CD4-positive, alpha-beta memory T cell (primary cell): ENCODE measurements at regions not wholly inside any gene's neighbourhood (a gene's known extent, or its start where the extent isn't known, plus 50 kb on each side); places are given as distances from the start of the nearest gene placed in this dataset.

Experiments
- CTCF ChIA-PET: fragments of 350-600 bp; sonication (Branson Sonifier 250); formaldehyde crosslinking; loops from one replicate; lab custom pipeline; 2021; ENCODE audit warnings: inconsistent platforms; ENCODE audit not compliant: partially characterized antibody; lab: Charles Lee
- POLR2A ChIA-PET: fragments of 350-600 bp; sonication (Branson Sonifier 250); formaldehyde crosslinking; loops from one replicate; lab custom pipeline; 2021; ENCODE audit not compliant: partially characterized antibody; lab: Charles Lee
- DNase-seq, 5 donors: peaks; one replicate each; pipeline versions ENCODE4 v3.0.0 to v3.0.0-alpha.2; 2020 to 2022; ENCODE audit warnings: mixed read lengths in 1 of 5
- H3K27ac ChIP-seq: one replicate; pipeline ENCODE4 v1.7.0; 2013; ENCODE audit warnings: low read depth, low read length
- H3K27me3 ChIP-seq: 2 replicates; pipeline ENCODE4 v1.7.0; 2013; ENCODE audit warnings: mild to moderate bottlenecking, low read length, moderate library complexity; ENCODE audit not compliant: insufficient read depth
- H3K36me3 ChIP-seq: 2 replicates; pipeline ENCODE4 v1.7.0; 2013; ENCODE audit warnings: mild to moderate bottlenecking, low read length, moderate library complexity; ENCODE audit not compliant: insufficient read depth
- H3K4me1 ChIP-seq: 2 replicates; pipeline ENCODE4 v1.7.0; 2013; ENCODE audit warnings: mild to moderate bottlenecking, low read length, moderate library complexity; ENCODE audit not compliant: insufficient read depth
- H3K4me3 ChIP-seq, 2 donors: one replicate each; pipeline ENCODE4 v1.7.0; 2013; ENCODE audit warnings: low read length in 2 of 2, mild to moderate bottlenecking in 1 of 2
- H3K9me3 ChIP-seq, 2 donors: one replicate each; pipeline ENCODE4 v1.7.0; 2013; ENCODE audit warnings: low read length in 2 of 2, control low read depth in 1 of 2; ENCODE audit not compliant: control insufficient read depth in 1 of 2
- H3K27ac Mint-ChIP-seq, 7 donors: one replicate each; pipeline ENCODE4 v1.8.0; 2020 to 2021; ENCODE audit warnings: mixed read lengths in 7 of 7, mild to moderate bottlenecking in 6 of 7, inconsistent platforms in 3 of 7, moderate library complexity in 3 of 7
- H3K27me3 Mint-ChIP-seq, 2 donors: one replicate each; pipeline ENCODE4 v1.8.0; 2020 to 2021; ENCODE audit warnings: mixed read lengths in 2 of 2
- H3K36me3 Mint-ChIP-seq, 2 donors: one replicate each; pipeline ENCODE4 v1.8.0; 2020 to 2021; ENCODE audit warnings: mixed read lengths in 2 of 2, inconsistent platforms in 1 of 2, mild to moderate bottlenecking in 1 of 2
- H3K4me1 Mint-ChIP-seq, 4 donors: one replicate each; pipeline ENCODE4 v1.8.0; 2020 to 2021; ENCODE audit warnings: mixed read lengths in 4 of 4, mild to moderate bottlenecking in 1 of 4
- H3K4me3 Mint-ChIP-seq, 8 donors: one replicate each; pipeline ENCODE4 v1.8.0; 2020 to 2021; ENCODE audit warnings: mixed read lengths in 8 of 8, mild to moderate bottlenecking in 7 of 8, moderate library complexity in 6 of 8, inconsistent platforms in 3 of 8
- H3K9me3 Mint-ChIP-seq, 8 donors: one replicate each; pipeline ENCODE4 v1.8.0; 2020 to 2021; ENCODE audit warnings: mixed read lengths in 8 of 8, mild to moderate bottlenecking in 5 of 8, inconsistent platforms in 3 of 8, moderate library complexity in 1 of 8
- intact Hi-C: fragments of 100-400 bp; cut with micrococcal nuclease; formaldehyde crosslinking; loops from one replicate; pipeline ENCODE4 v1.15.1; 2023

GRCh38 chr6:110538416-110539160 lies 62.2 kb upstream of the SLC22A16 start:
- Mint-ChIP-seq H3K27ac (no peak overlapping the region), H3K9me3 (peaks cover 0 to 8% (median 0%) of the 10 kb centered on the region in 8 donors), H3K4me3 (no peak overlapping the region), H3K27me3 (peaks cover 0 to 2% of the 10 kb centered on the region in 2 donors), H3K4me1 (peaks cover 20 to 46% (median 36%) of the 10 kb centered on the region in 4 donors), H3K36me3 (no peaks in the 10 kb centered on the region)
- intact Hi-C loops, result no loop called here
- POLR2A ChIA-PET, result interaction anchor here (1.9 kb wide), 1 partner anchor 336 kb away, joined by 8 read pairs; the partner anchor contains the start of gene AMD1
- CTCF ChIA-PET, result interaction anchor here (1.1 to 3.9 kb wide), 4 partner anchors 10 to 143 kb away, joined by 3 to 28 read pairs (median 3); no protein-coding TSS in a partner anchor
- Histone ChIP-seq H3K4me3 (no peak overlapping the region), H3K27me3 (no peaks in the 10 kb centered on the region), H3K27ac (no peak overlapping the region), H3K9me3 (peaks cover 0 to 3% of the 10 kb centered on the region in 2 donors), H3K36me3 (no peaks in the 10 kb centered on the region), H3K4me1 (peaks cover 17% of the 10 kb centered on the region)
- no peak for DNase-seq

GRCh38 chr6:110537208-110538123 lies 61.1 kb upstream of the SLC22A16 start:
- CTCF ChIA-PET, result interaction anchor here (1.1 to 3.9 kb wide), 5 partner anchors 9 to 345 kb away, joined by 3 to 28 read pairs (median 3); no protein-coding TSS in a partner anchor
- H3K9me3 Mint-ChIP-seq, result peaks cover 0 to 8% (median 0%) of the 10 kb centered on the region in 8 donors
- Histone ChIP-seq H3K27me3 (no peaks in the 10 kb centered on the region), H3K9me3 (peaks cover 0 to 3% of the 10 kb centered on the region in 2 donors), H3K4me3 (no peak overlapping the region), H3K4me1 (peaks cover 14% of the 10 kb centered on the region), H3K27ac (no peak overlapping the region), H3K36me3 (no peaks in the 10 kb centered on the region)
- peaks cover 20 to 46% (median 34%) of the 10 kb centered on the region in 4 donors for H3K4me1 Mint-ChIP-seq
- no peaks in the 10 kb centered on the region for H3K36me3 Mint-ChIP-seq
- POLR2A ChIA-PET, result interaction anchor here (0.8 to 1.4 kb wide), 2 partner anchors 23 to 337 kb away, joined by 3 read pairs; partner anchors contain the start of gene AMD1
- H3K27ac Mint-ChIP-seq, result peak overlapping the region in 4 of 7 donors; percentile 2 to 76 (median 48)
- H3K4me3 Mint-ChIP-seq, result peak overlapping the region in 1 of 8 donors; percentile 8
- no peaks in the 10 kb centered on the region for H3K27me3 Mint-ChIP-seq
- intact Hi-C loops, result no loop called here
- no peak for DNase-seq

- peaks cover 14% of the 10 kb centered on the region for H3K4me1 ChIP-seq
- H3K27ac Mint-ChIP-seq, result peak overlapping the region in 3 of 7 donors; percentile 33 to 79 (median 72)
- no peaks in the 10 kb centered on the region for H3K27me3 ChIP-seq
- H3K9me3 Mint-ChIP-seq, result peaks cover 0 to 8% (median 0%) of the 10 kb centered on the region in 8 donors
- peaks cover 20 to 51% (median 36%) of the 10 kb centered on the region in 4 donors for H3K4me1 Mint-ChIP-seq
- peaks cover 0 to 3% of the 10 kb centered on the region in 2 donors for H3K9me3 ChIP-seq
- no peaks in the 10 kb centered on the region for H3K27me3 Mint-ChIP-seq
- H3K36me3 ChIP-seq, result no peaks in the 10 kb centered on the region
- no peak overlapping the region for H3K27ac ChIP-seq
- peak in 1 of 5 donors; percentile 9 for DNase-seq
- no peaks in the 10 kb centered on the region for H3K36me3 Mint-ChIP-seq
- H3K4me3 Mint-ChIP-seq, result peak overlapping the region in 4 of 8 donors; percentile 3 to 16 (median 4)
- ChIA-PET CTCF (interaction anchor here (0.8 to 1.1 kb wide), 2 partner anchors 342 to 414 kb away, joined by 3 to 4 read pairs; no protein-coding TSS in a partner anchor), POLR2A (interaction anchor here (0.8 to 1.1 kb wide), 2 partner anchors 280 to 340 kb away, joined by 4 read pairs; partner anchors contain the start of genes AMD1 and CDK19)
- intact Hi-C loops, result no loop called here
- H3K4me3 ChIP-seq, result no peak overlapping the region
Observed at GRCh38 chr6:110534731-110535492, 58.5 kb upstream of the SLC22A16 start.

- Mint-ChIP-seq H3K27me3 (no peaks in the 10 kb centered on the region), H3K4me1 (peaks cover 17 to 42% (median 29%) of the 10 kb centered on the region in 4 donors), H3K27ac (peak overlapping the region in 2 of 7 donors; percentile 19 to 21), H3K36me3 (no peaks in the 10 kb centered on the region), H3K9me3 (peaks cover 0 to 3% (median 0%) of the 10 kb centered on the region in 8 donors), H3K4me3 (no peak overlapping the region)
- H3K9me3 ChIP-seq, result no peaks in the 10 kb centered on the region
- DNase-seq, result no peak
- H3K4me1 ChIP-seq, result peaks cover 13% of the 10 kb centered on the region
- H3K27ac ChIP-seq, result no peak overlapping the region
- no peaks in the 10 kb centered on the region for H3K36me3 ChIP-seq
- ChIA-PET POLR2A (interaction anchor here (1.0 kb wide), 1 partner anchor 28 kb away, joined by 6 read pairs; no protein-coding TSS in a partner anchor), CTCF (interaction anchor here (1.2 to 7.8 kb wide), 4 partner anchors 28 to 419 kb away, joined by 3 to 71 read pairs (median 9); no protein-coding TSS in a partner anchor)
- intact Hi-C loops, result no loop called here
- H3K27me3 ChIP-seq, result no peaks in the 10 kb centered on the region
- no peak overlapping the region for H3K4me3 ChIP-seq
Observed at GRCh38 chr6:110532431-110532830, 56.0 kb upstream of the SLC22A16 start.

GRCh38 chr6:110530671-110531070 lies 54.3 kb upstream of the SLC22A16 start:
- no peak overlapping the region for H3K4me3 Mint-ChIP-seq
- CTCF ChIA-PET, result interaction anchor here (2.4 to 7.8 kb wide), 4 partner anchors 7 to 469 kb away, joined by 10 to 71 read pairs (median 20); no protein-coding TSS in a partner anchor
- Histone ChIP-seq H3K27ac (no peak overlapping the region), H3K27me3 (no peaks in the 10 kb centered on the region), H3K4me1 (peaks cover 8% of the 10 kb centered on the region), H3K9me3 (no peaks in the 10 kb centered on the region), H3K36me3 (no peaks in the 10 kb centered on the region), H3K4me3 (no peak overlapping the region)
- no peaks in the 10 kb centered on the region for H3K36me3 Mint-ChIP-seq
- peaks cover 0 to 3% (median 0%) of the 10 kb centered on the region in 8 donors for H3K9me3 Mint-ChIP-seq
- H3K27me3 Mint-ChIP-seq, result no peaks in the 10 kb centered on the region
- intact Hi-C loops, result no loop called here
- POLR2A ChIA-PET, result interaction anchor here (0.9 kb wide), 1 partner anchor 336 kb away, joined by 3 read pairs; no protein-coding TSS in a partner anchor
- peaks cover 10 to 26% (median 17%) of the 10 kb centered on the region in 4 donors for H3K4me1 Mint-ChIP-seq
- no peak for DNase-seq
- H3K27ac Mint-ChIP-seq, result no peak overlapping the region

- no peak overlapping the region for H3K27ac ChIP-seq
- no peaks in the 10 kb centered on the region for H3K36me3 ChIP-seq
- no peaks in the 10 kb centered on the region for H3K27me3 ChIP-seq
- CTCF ChIA-PET, result interaction anchor here (1.0 to 7.8 kb wide), 8 partner anchors 8 to 470 kb away, joined by 3 to 71 read pairs (median 16); no protein-coding TSS in a partner anchor
- H3K4me1 Mint-ChIP-seq, result peaks cover 7 to 22% (median 14%) of the 10 kb centered on the region in 4 donors
- no peaks in the 10 kb centered on the region for H3K36me3 Mint-ChIP-seq
- H3K4me1 ChIP-seq, result peaks cover 7% of the 10 kb centered on the region
- no peak for DNase-seq
- intact Hi-C loops, result loop anchor here (5.0 kb wide), 1 partner anchor 287 kb away; the partner anchor contains the start of gene CDK19
- no peaks in the 10 kb centered on the region for H3K9me3 ChIP-seq
- no peak overlapping the region for H3K4me3 ChIP-seq
- POLR2A ChIA-PET, result interaction anchor here (0.6 kb wide), 1 partner anchor 78 kb away, joined by 3 read pairs; no protein-coding TSS in a partner anchor
- H3K27ac Mint-ChIP-seq, result no peak overlapping the region
- no peak overlapping the region for H3K4me3 Mint-ChIP-seq
- H3K27me3 Mint-ChIP-seq, result no peaks in the 10 kb centered on the region
- H3K9me3 Mint-ChIP-seq, result peaks cover 0 to under 1% (median 0%) of the 10 kb centered on the region in 8 donors
Observed at GRCh38 chr6:110529907-110530306, 53.5 kb upstream of the SLC22A16 start.
